ENCODE measurements at regions not wholly inside any gene's neighbourhood (a gene's known extent, or its start where the extent isn't known, plus 50 kb on each side); places are given as distances from the start of the nearest gene placed in this dataset.

DNA sequence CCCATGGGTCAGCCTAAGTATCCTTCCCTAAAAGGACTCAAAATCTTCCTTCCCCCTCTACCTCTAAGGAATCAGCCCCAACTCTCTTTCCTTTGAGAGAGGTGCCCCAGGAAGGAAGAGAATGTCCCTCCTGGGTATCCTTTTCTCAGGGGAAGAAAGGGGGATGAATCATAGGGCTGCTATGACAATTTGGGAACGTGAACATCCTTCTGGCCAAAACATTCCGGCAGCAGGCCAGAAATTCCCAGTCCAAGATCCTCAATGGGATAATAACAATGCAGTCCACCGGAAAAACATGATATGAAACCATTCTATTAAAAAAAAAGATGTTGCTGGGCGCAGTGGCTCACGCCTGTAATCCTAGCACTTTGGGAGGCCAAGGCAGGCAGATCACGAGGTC is 50.8 kb upstream of the CACNA2D3 start:
- no peak for DNase-seq

DNA sequence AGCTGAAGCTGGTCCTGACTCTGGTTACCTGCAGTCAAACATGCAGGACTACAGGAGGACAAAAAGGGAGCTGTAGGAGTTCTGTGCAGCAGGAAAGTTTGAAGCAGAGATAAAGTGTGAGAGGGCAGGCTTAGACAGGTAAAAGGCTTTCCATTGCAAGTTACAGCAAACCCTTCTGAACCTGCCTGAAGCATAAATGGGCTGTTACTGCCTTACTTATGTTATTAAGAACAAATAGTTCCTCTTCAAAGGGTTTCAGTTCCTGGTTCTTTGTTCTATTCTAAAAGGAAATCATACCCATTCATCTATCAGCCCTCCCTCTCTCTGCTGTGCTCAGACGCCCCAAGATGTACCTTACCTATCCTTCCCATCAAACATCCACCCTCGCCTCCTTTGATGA is 52.4 kb upstream of the CACNA2D3 start:
- no peak for DNase-seq

DNA sequence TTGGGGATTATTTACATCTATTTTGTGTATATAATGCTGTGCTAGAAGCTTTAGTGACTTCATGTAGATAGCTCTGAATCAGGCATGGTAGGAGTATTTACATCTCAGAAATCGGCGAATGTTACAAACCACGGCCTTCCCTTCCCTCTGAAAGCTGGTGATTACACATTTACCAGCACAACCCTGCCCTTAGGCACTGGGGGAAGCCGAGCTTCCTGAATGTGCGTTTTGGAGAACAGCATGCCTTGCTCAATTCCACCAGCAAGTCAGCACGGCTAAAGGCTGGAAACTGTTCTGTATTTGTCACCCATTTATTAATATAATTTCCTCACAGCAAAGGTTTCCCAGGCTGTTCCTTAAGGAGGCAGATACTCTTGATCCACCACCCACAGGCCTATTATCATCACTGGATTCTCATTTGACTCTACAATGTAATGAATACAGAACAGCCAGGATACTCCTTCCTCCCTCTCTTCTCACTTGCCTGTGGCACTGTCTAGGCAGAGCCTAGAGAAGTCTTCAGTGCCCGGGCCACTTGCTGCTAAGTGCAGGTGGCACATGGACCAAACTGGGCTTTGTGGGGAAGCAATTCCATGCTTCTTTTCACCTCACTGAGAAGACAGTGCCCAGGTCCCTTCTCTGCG is 55.2 kb upstream of the CACNA2D3 start:
- DNase-seq = no peak

DNA sequence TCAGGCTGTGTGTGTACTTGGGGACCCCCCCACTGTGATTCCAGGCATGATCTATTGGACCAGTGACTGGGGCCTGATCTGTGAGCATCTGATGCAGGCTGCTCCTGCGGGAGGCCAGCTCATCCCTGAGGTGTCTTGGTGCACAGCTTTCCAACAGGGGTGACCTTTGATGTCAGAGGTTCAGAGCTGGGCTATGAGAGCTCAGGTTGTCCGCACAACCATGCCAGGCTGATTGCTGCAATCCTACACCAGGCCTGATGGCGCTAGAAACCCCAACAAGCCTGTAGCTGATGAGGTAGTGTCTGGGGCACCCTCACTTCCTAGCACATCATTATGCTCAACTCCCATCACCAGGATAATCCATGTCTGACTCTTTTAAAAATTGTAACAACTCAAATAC is 56.1 kb upstream of the CACNA2D3 start:
- DNase-seq = no peak

DNA sequence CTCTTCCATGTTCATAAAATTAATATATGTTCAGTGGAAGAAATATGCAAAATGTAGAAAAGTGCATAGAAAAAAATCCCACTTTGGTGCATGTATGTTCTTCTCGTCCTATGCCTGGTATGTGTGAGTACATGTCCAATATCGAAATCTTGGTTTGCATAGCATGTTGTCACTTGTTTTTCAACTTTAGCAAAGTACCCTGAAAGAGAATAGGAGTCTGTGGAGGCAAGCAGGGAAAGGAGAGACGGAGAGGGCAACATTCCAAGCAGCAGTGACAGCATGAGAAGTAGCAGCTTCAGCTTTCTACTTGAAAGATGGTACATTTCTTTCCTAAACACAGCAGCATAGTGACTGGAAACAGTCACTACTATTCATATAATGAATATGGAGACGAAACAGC is 56.8 kb upstream of the CACNA2D3 start:
- no peak for DNase-seq

DNA sequence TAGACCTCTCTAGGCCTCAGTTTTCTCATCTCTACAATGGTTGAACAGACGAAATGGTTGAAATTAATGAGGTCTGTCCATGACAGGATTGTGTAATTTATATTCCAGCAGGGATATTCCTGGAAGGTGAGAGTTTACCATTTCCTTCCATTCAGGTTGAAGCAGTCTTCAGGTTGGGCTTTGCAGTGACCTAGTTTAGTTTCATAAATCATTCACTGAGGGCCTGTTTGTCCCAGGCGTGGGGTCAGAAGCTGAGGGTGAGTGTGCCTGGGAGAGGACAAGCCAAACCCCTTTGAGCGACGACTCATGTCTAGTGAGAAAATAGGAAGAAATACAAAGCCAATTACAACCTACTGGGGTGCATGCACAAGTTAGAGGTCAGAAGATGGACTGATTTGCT is 57.2 kb upstream of the CACNA2D3 start:
- DNase-seq = no peak

DNA sequence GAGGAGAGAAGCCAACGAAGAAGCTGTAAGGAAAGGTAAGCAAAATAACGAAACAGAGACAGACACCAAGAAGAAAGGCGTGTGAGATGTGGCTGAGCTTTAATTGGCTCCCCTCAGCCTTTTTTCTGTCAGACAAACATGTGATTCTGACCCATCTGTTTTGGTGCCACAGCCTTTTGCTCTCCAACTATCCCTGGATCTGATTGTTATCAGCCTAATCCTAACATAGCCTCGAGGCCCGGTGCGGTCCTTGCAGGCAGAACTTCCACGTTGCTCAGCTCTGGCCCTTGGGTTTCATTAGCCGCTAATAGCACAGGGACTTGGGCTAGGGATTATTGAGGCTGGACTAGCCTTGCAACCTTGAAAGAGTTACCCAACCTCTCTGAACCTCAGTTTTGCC is 57.9 kb upstream of the CACNA2D3 start:
- no peak for DNase-seq

DNA sequence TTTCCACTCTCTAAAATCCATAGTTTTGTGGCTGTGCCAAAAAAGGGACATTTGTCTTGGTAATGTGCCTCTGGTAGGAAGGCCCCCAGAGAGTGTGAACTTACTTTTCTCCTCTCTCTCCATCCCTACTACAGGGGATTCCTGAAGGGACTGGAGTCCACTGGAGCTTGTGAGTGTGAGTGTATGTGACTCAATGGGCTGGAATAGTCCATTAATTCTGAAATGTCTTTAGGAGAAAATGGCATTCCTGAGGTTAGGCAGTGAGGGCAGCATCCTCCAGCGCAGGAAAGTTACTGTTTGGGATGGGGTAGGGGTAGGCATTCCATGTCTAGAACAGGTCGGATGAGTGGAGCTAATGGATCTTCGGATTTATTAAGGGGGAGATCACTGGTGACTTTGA is 59.8 kb upstream of the CACNA2D3 start:
- no peak for DNase-seq

DNA sequence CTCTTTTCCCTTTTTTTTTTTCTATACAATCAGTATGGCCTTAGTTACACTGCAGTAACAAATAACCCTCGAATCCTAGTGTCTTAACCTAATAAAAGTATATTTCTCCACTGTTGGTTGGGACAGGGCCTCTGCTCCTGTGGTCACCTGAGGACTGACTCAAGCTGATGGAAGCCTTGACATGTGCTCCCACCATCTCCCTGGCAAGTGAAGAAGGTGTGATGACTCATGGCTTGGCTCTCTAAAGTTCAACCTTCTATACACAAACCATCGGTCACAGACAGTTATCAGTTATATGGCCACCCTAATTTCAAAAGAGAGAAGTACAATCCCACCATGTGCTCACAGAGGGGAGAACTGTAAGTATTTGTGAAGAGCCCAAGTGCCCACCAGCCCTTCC is 65.8 kb upstream of the CACNA2D3 start:
- DNase-seq = no peak

DNA sequence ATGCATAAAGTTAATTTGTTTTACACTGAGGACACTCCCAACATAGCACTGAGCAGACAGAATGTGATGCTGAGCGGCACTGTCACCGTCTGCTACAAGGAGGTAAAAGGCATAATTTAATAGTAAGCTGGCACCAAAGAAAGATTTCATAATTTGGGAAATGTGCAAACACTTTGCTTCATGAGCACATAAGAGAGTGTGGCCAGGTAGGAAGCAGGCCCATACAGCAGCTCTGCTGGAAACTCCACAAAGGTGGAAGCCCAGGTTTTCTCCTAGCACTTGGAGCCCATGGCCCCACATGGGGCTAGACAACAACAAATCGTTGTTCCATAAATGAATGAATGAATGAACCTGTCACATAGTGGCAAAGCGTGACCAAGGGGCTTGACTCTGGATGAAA is 68.5 kb upstream of the CACNA2D3 start:
- DNase-seq = no peak

DNA sequence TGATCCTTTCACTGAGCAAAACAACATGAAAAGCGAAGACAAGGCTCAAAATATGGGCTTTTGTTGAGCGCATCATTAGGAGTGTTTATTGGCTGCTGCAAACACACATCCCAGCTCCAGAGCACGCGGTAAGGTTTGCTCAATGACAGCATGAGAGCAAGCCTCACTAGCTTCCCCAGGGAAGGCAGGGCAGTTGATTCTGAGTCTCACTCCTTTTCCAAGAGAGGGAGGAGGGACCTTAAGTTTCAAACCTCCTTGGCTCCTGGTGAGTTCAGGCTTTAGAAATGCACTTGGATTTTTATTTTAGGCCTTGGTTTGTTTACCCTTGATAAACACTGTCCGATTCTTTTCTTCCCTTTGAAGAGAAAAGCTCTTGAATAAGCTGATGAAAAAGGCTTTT is 69.1 kb upstream of the CACNA2D3 start:
- DNase-seq = no peak

DNA sequence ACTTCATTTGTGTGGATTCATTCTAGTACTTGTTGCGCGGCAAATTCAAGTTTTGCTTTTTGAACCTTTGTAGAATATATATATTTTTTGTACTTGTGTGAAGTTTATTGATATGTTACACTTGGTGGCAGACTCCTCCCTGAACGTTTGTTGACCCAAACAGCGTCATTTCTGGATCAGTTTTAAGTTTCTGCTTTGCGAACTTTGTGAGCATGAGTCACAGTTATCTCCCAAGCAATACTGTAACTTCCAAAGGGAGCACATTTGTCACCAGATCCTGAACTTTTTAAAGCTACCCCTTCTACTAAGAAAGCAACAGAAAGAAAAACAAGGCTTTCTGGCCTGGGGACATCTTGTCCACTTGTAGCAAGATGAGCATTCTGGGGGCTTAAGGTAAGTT is 74.8 kb upstream of the CACNA2D3 start:
- DNase-seq = no peak

DNA sequence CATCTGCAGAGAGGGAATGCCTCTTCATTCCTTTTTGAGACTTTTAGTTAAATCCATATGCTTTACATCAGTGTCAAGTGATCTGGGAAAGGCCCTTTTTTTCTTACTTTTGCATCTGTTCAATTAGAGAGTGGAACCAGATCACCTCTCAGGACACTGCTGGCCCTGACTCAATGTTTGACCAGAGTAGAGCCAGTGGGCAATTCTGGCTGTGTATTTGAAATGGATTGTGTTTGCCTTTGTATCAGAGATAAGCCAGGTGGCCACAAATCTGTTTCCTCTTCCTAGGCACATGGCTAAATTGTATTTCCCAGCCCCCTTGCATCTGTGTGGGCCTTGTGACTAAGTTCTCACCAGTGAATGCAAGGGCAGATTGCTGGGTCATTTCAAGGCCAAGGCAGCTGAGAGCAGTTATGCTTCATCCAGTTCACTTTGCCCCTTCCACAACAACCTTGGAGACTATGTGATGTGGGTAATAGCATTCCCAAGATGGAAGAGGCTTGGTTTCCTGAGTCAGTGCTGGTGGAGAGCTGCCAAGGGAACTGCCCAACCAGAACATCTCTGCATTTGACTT is 75.6 kb upstream of the CACNA2D3 start:
- no peak for DNase-seq

DNA sequence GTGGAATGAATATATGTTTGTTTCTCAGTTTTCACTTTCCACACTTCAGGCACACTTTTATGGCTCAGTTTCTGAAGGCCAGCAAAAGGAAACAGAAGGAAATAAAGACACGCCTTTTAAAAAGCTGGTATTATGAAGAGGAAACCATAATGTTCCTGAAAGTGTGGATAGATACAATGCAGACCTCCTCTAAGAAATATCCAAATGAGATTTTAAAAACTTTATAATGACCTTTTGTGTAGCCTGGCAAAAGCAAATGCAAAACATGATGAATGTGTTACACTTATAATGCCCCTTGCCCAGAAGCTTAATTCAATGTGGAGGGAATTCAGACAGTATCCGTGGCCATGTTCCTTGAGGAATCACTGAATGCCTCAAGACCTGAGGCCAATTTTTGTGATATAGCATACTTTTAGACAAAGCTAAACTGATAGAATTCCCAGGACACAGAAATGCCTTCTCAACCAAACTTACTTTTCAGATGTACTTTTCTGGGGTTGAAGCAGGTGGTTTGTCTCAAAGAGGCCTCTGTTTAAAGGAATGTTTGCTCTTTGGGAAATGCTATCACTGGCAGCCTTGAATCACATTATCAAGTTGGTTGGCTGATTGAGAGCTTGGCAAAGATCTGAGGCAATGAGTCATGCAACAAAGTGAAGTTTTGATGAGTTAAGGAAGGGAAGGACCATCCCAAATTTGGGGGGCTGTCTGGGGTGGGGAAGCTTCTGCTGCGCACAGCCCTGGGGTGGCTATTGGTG is 77.1 kb upstream of the CACNA2D3 start:
- no peak for DNase-seq

DNA sequence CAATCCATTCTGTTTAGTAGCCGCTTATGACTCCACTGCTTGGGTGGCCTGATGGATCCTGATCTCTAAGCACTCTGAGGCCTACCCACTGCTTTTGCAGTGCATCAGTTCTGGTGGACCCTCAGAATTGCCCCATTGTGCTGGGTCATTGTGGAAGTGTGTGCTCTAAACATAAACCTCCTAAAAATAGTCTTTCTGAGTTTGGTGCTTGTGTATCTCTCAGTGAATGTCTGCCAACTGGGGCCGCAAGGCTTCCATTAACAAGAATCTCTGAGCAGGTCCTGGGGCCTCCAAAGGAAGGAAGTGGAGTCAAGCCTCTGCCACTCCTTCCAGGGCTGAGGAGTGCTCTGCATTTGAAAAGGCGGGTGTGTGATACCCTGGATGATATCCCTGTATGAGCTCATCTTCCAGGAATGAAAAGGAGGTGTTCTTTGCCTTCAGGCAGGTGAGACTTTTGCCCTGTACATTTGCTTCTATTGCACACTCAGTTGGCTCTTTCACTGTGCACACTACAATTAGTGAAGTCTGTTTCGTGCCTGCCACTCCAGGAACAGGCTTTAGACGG is 80.0 kb upstream of the CACNA2D3 start:
- DNase-seq = no peak

DNA sequence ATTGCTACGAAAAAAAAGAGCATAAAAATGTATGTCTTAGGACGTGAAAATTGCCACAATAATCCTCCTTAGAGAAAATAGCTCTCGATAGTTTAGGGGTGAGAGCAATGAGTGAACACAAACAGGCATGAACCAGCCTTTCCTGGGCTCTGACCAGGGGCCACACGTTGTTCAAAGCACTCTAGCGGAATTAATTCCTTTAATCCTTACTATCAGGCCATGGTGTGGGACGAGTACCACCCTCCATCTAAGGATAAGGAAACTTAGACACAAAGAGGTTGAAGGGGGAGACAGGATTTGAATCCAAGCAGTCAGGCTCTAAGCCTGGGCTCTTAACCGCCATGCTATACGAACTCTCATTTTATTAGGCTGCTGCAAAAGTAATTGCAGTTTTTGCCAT is 81.9 kb upstream of the CACNA2D3 start:
- no peak for DNase-seq

DNA sequence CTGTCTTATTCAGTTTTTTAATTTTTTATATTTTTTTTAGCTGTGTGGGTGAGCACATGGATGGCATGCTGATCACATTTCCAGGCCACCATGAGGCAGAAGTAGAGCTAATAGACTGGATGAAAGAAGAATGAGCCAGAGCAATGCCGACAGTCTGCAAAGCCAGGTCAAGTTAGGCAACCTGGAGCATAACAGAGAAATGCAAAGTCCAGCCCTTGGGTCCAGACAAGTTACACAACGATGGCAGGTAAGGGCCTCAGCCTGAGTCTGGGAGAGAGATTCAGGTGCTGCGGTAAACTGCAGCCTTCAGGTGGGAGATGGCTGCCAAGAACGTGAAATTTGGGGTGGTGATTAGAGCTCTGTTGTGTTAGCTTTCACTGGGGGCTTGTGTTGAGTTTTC is 84.0 kb upstream of the CACNA2D3 start:
- no peak for DNase-seq

DNA sequence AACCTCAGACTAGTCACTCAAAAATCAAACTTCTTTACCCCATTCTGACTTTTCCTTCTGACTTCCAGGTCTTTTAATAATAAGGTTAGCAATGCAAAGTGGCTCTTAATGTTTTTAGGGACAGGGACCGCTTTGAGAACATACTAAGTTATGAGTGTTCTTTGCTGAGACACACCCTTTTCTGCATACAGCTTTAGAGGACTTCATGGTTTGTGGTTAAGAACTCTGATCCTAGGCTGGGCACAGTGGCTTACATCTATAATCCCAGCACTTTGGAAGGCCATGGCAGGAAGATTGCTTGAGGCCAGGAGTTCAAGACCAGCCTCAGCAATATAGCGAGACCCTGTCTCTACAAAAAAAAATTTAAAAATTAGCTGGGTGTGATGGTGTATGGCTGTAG is 85.8 kb upstream of the CACNA2D3 start:
- DNase-seq = no peak

DNA sequence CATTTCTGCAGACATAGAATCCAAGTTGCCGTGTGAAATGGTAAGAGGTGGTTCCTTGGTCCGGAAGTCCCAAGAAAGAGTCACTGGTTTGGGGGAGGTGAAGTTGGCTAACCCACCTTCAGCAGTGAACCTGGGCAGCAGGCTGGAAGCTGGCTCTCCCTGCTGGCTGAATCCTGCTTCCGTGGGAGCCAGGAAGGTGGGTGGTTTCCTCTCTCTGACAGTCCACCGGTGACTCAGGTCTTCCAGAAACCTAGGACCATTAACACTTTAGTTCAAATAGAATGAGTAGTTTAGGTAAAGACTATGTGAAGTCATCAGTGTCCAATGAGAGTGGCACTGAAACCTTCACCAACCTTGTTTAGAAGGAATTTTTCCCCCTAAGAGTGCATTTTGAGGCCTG is 87.4 kb upstream of the CACNA2D3 start:
- no peak for DNase-seq

DNA sequence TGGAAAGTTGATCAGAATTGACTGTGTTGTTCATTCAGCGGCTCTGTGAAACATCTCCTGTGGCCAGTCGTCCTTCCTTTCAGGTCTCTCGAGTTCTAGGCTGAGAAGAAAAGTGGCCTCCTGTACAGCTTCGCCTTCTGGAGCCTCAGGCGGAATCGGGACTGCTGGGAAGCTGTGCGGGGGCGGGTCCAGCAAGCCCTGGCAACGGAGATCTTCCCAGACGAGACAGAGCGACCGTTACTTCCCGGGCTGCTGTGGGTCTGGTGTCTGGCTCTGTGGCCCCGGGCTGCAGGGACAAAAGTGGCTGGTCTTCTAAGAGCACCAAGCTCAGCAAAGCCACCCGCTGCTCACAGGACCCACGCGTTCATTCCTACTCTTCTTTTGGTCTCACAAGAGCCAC is 88.6 kb upstream of the CACNA2D3 start:
- DNase-seq = no peak

DNA sequence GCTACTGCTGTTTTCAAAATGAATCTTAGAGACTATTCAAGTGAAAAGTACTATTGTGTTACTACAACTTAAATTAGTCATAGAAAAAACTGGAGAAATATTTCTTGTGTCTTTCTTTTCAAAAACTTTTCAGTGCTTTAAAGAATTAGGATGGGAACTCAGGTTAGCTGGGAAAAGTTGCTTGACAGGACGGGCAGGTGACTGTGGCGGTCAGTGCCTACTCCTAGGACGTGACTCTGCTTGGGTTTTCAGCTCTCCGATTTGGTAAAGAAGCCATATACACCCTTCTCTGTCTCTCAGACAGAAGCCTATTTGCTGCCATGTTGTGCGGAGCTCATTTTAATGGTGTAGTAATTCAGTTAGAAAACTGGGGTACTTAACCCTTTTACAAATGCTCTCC is 89.8 kb upstream of the CACNA2D3 start:
- DNase-seq = no peak

DNA sequence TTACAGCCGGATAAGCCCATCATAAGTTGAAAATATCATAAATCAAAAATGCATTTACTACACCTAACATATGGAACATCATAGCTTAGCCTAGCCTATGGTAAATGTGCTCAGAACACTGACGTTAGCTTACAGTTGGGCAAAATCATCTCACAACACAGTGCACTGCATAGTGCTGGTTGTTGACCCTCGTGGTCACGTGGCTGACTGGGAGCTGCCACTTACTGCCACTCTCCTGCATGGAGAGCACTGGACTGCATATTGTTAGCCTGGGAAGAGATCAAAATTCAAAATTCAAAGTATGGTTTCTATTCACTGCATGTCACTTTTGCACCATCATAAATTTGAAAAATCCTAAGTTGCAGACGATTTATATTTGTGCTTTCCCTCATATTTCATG is 94.0 kb upstream of the CACNA2D3 start:
- no peak for DNase-seq

DNA sequence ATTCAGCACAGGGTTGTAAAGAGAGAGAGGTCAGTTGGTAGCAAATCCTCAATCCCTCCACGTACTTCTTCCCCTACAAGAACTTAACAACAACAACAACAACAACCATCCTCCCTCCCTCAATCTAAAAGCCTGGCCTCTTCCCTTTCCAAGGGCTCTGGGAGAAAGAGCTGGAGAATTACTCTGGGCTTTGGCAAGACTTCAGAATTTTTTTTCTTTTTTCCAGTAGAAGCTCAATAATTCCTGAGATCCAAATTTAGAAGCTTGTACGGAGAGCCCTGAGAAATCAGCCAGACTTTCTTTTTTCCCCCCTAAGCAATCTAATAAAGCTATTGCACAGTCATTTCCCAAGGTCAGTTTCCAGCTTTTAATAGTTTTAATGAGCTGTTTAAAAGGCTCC is 95.8 kb upstream of the CACNA2D3 start:
- DNase-seq = no peak

DNA sequence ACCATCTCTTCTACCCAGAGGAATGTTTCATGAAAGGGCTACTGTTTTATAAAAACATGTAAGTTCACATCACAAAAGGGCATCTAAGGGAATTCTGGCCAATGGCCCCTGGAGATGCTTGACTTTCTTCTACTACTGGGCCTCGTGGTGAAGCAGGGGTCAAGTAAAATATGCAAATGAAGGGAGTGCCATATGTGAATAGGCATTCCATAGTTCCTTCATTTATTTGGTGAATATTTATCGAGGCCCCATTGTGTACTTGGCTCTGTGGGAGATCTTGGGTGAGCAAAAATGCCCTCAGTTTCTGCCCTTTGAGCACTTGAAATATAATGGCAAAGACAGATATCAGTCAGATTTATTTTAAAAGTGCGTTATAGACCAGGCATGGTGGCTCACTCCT is 101.3 kb upstream of the CACNA2D3 start:
- DNase-seq = no peak

Data from AML-193 (cell line).